Ascending aorta (tissue), 2 donors: ENCODE measurements at regions not wholly inside any gene's neighbourhood (a gene's known extent, or its start where the extent isn't known, plus 50 kb on each side); places are given as distances from the start of the nearest gene placed in this dataset.
"Not testable (repeated sequence)": the region's sequence is repeated elsewhere in the genome, so short reads cannot be mapped to it uniquely, and the experiment has no call there.

Experiments used
- DNase-seq, 2 donors: peaks; one replicate each; pipeline ENCODE4 v3.0.0-alpha.2; 2019; ENCODE audit warnings: low spot score in 2 of 2
- H3K27ac ChIP-seq, 2 donors: fragments of 200-600 bp; sonication (generic); one replicate each; pipeline ENCODE4 v1.5.1; 2016 to 2017; ENCODE audit warnings: mild to moderate bottlenecking in 1 of 2
- H3K27me3 ChIP-seq: fragments of 200-600 bp; sonication (generic); one replicate; pipeline ENCODE4 v1.5.1; 2017
- H3K36me3 ChIP-seq, 2 donors: fragments of 200-600 bp; sonication (generic); one replicate each; pipeline ENCODE4 v1.5.1; 2016
- H3K4me1 ChIP-seq, 2 donors: fragments of 200-600 bp; sonication (generic); one replicate each; pipeline ENCODE4 v1.5.1; 2016 to 2017; ENCODE audit warnings: mild to moderate bottlenecking in 1 of 2
- H3K4me3 ChIP-seq, 2 donors: fragments of 200-600 bp; sonication (generic); one replicate each; pipeline ENCODE4 v1.5.1; 2016 to 2017; ENCODE audit warnings: mild to moderate bottlenecking in 1 of 2
- H3K9me3 ChIP-seq, 2 donors: fragments of 200-600 bp; sonication (generic); one replicate each; pipeline ENCODE4 v1.5.1; 2016
- CTCF ChIP-seq, 3 experiments: fragments of 200-600 bp in 2 of 3; fragments of 450-650 bp in 1 of 3; sonication (generic) in 2 of 3; IDR thresholded peaks; one replicate each; pipeline ENCODE4 v1.5.1; 2016 to 2019; ENCODE audit warnings: antibody characterized with exemption in 3 of 3, mild to moderate bottlenecking in 1 of 3, moderate library complexity in 1 of 3
- intact Hi-C: fragments of 100-400 bp; cut with DNase I; formaldehyde crosslinking; loops from one replicate; pipeline ENCODE4 v1.15.1; 2023

GRCh38 chr2:144971786-144972335 is 451.9 kb upstream of the ZEB2 start:
- Histone ChIP-seq H3K27me3 (no peaks in the 10 kb centered on the region), H3K4me1 (no peaks in the 10 kb centered on the region), H3K9me3 (no peaks in the 10 kb centered on the region), H3K4me3 (no peak overlapping the region), H3K36me3 (no peaks in the 10 kb centered on the region), H3K27ac (no peak overlapping the region)
- no peak for DNase-seq
- intact Hi-C loops: no loop called here
- TF ChIP-seq CTCF (IDR thresholded peaks at IDR 0.05): no peak

DNA sequence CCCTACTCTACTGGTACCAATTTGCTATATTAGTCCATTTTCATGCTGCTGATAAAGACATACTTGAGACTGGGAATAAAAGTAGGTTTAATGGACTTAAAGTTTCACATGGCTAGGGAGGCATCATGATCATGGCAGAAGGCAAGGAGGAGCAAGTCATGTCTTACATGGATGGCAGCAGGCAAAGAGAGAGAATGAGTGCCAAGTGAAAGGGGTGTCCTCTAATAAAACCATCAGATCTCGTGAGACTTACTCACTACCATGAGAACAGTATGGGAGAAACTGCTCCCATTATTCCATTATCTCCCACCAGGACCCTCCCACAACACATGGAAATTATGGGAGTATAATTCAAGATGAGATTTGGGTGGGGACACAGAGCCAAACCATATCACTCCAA is 450.5 kb upstream of the ZEB2 start:
- H3K4me1 ChIP-seq, H3K9me3 ChIP-seq, DNase-seq, intact Hi-C loops, H3K27ac ChIP-seq, H3K36me3 ChIP-seq, H3K27me3 ChIP-seq, H3K4me3 ChIP-seq: not testable (repeated sequence)

GRCh38 chr2:144969564-144969963 is 449.6 kb upstream of the ZEB2 start:
- H3K9me3 ChIP-seq, H3K4me1 ChIP-seq, intact Hi-C loops, H3K36me3 ChIP-seq, H3K4me3 ChIP-seq, H3K27ac ChIP-seq, H3K27me3 ChIP-seq, DNase-seq: not testable (repeated sequence)

GRCh38 chr2:144967961-144968360 is 448.0 kb upstream of the ZEB2 start:
- Histone ChIP-seq H3K9me3 (no peaks in the 10 kb centered on the region), H3K36me3 (no peaks in the 10 kb centered on the region), H3K4me1 (no peaks in the 10 kb centered on the region), H3K27ac (no peak overlapping the region), H3K4me3 (no peak overlapping the region), H3K27me3 (no peaks in the 10 kb centered on the region)
- DNase-seq: no peak
- intact Hi-C loops: no loop called here
- no peak for TF ChIP-seq CTCF (IDR thresholded peaks at IDR 0.05)

- Histone ChIP-seq H3K27me3 (no peaks in the 10 kb centered on the region), H3K4me3 (no peak overlapping the region), H3K27ac (no peak overlapping the region), H3K36me3 (no peaks in the 10 kb centered on the region), H3K4me1 (no peaks in the 10 kb centered on the region), H3K9me3 (no peaks in the 10 kb centered on the region)
- intact Hi-C loops: no loop called here
- DNase-seq: no peak
- no peak for TF ChIP-seq CTCF (IDR thresholded peaks at IDR 0.05)
Measured at GRCh38 chr2:144965172-144965571, 445.3 kb upstream of the ZEB2 start.

GRCh38 chr2:144963031-144963430 is 443.1 kb upstream of the ZEB2 start:
- TF ChIP-seq CTCF (IDR thresholded peaks at IDR 0.05): no peak
- no peak overlapping the region for H3K4me3 ChIP-seq
- H3K27me3 ChIP-seq: no peaks in the 10 kb centered on the region
- no peaks in the 10 kb centered on the region for H3K4me1 ChIP-seq
- H3K9me3 ChIP-seq: no peaks in the 10 kb centered on the region
- intact Hi-C loops: no loop called here
- H3K27ac ChIP-seq: no peak overlapping the region
- H3K36me3 ChIP-seq: no peaks in the 10 kb centered on the region
- DNase-seq: no peak

GRCh38 chr2:144959416-144959815 is 439.5 kb upstream of the ZEB2 start:
- intact Hi-C loops: no loop called here

More at GRCh38 chr2:144959416-144959815, 439.5 kb upstream of the ZEB2 start:
- H3K9me3 ChIP-seq: no peaks in the 10 kb centered on the region
- no peak overlapping the region for H3K4me3 ChIP-seq
- no peaks in the 10 kb centered on the region for H3K4me1 ChIP-seq
- no peak for DNase-seq
- H3K27me3 ChIP-seq: no peaks in the 10 kb centered on the region
- H3K36me3 ChIP-seq: no peaks in the 10 kb centered on the region
- H3K27ac ChIP-seq: no peak overlapping the region
- TF ChIP-seq CTCF (IDR thresholded peaks at IDR 0.05): no peak
